GM12872 (cell line): ENCODE measurements at regions not wholly inside any gene's neighbourhood (a gene's known extent, or its start where the extent isn't known, plus 50 kb on each side); places are given as distances from the start of the nearest gene placed in this dataset.

Source experiments
- TF ChIP-seq, protein P1 (sequence below): IDR thresholded peaks from 3 replicates; pipeline ENCODE4 v1.5.1; 2011; ENCODE audit warnings: low read depth, mild to moderate bottlenecking, low read length, moderate library complexity; ENCODE audit not compliant: insufficient read depth

GRCh38 chr3:27840807-27841594 is 118.9 kb upstream of the EOMES start:
- TF ChIP-seq, protein P1, sequence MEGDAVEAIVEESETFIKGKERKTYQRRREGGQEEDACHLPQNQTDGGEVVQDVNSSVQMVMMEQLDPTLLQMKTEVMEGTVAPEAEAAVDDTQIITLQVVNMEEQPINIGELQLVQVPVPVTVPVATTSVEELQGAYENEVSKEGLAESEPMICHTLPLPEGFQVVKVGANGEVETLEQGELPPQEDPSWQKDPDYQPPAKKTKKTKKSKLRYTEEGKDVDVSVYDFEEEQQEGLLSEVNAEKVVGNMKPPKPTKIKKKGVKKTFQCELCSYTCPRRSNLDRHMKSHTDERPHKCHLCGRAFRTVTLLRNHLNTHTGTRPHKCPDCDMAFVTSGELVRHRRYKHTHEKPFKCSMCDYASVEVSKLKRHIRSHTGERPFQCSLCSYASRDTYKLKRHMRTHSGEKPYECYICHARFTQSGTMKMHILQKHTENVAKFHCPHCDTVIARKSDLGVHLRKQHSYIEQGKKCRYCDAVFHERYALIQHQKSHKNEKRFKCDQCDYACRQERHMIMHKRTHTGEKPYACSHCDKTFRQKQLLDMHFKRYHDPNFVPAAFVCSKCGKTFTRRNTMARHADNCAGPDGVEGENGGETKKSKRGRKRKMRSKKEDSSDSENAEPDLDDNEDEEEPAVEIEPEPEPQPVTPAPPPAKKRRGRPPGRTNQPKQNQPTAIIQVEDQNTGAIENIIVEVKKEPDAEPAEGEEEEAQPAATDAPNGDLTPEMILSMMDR, result no peak

DNA sequence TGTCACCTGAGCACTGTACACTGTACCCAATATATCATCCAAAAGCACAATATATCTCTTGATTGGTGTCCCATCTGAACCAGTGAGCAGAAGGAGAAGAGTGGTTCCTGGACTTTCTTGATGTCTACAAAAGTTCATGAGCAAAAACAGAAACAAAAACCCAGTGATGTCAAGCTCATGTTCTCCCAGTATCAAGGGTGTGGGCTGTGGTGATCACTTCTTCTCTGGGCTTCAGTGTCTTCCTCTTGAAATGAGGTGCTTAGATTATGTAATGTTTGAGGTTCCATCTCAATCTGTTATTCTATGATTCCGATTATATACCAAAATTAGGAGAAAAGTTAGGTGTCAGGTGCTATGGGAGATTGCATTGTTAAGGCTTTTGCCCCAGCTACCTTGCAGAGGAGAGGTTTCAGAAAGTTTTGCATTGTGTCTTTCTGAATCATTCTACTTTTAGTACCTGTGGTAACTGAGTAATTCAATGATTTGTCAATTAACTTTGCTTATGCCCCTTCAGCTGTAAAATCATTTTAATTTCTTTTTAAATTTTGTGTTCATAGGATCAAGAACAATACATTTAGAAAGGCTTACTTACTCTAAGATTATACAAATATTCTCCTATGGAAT is 122.0 kb upstream of the EOMES start:
- TF ChIP-seq, protein P1, result no peak

DNA sequence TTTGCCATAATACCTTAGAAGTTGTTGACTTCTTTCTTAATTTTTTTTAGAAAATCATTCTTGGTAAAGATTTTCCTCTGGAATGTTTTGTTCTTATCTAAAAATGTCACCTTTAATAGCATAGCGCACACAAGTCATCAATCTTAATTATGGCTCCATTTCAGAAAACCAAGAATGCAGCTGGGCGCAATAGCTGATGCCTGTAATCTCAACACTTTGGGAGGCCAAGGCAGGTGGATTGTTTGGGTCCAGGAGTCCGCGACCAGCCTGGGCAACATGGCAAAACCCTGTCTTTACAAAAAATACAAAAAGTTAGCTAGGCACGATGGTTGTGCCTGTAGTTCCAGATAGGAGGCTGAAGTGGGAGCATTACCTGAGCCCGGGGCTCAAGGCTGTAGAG is 125.6 kb upstream of the EOMES start:
- TF ChIP-seq, protein P1, result no peak

DNA sequence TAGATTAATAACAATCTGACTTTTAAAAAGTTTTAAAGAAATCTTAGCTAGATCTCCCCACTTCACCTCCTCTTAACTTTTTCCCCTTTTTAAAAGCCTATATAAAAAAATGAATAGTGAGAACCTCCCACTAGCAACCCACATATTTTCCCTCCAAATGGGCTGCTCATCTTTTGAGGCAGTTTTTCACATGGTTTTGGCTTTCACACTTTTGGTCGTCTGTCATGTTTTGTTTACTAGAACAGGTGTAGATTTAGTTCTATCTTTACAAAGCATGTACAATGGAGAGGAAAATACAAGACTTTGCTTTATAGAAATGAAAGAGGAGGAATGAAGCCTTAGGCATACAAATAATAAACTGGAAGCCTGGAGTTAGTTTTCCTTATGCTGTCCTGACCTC is 126.7 kb upstream of the EOMES start:
- TF ChIP-seq, protein P1, result no peak

- TF ChIP-seq, protein P1, result no peak
Observed at GRCh38 chr3:27859821-27860220, 137.7 kb upstream of the EOMES start.

DNA sequence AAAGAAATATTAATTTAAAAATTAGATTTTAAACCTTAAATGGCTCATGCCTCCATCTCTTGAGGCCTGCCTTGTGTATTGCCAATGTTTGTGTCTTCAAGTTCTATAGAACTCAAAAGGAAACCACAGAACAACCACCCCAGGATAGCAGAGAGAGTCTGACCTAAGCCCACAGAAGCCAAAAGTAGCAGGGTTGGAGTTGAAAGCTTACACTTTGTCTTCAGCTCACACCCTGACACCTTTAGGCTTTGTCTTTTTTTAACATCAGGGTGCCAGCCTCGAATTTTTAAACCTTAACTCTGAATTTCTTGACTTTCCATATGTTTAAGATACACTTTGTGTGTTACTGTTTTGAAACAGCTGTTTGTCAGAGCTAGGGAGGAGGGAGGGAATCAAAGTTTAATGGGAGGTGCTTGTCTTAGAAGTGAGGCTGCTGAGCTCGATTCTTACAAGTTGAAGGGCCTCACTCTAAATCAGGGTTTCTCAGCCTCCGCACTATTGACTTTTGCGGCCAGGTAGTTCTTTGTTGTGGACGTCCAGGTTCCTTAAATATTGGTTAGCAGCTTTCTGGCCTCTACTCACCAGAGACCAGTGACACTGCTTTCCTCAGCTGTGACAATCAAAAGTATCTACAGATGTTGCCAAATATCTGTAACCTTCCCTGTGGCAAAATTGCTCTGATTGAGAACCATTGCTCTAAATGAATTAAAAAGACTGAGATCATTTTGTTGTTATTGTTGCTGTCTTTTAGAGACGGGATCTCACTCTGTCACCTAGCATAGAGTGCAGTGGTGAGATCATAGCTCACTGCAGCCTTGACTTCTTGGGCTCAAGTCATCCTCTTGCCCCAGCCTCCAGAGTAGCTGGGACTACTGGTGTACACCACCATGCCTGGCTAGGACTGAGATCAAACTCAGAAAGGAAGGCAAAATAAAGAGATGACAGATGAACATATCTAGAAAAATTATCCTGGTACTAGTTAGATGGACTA is 139.2 kb upstream of the EOMES start:
- TF ChIP-seq, protein P1, result no peak

GRCh38 chr3:27865731-27866130 is 143.6 kb upstream of the EOMES start:
- TF ChIP-seq, protein P1, result no peak
